ENCODE measurements at regions not wholly inside any gene's neighbourhood (a gene's known extent, or its start where the extent isn't known, plus 50 kb on each side); places are given as distances from the start of the nearest gene placed in this dataset.

- intact Hi-C loops (cut with micrococcal nuclease) (no loop called here), dilution Hi-C loops (cut with HindIII; ENCODE audit: low sequenced_read_pairs, unreplicated experiment) (no loop called here), in situ Hi-C loops (cut with MboI; ENCODE audit: low sequenced_read_pairs) (no loop called here)
- ATAC-seq (ENCODE audit: low read depth) (no peak), DNase-seq (no peak)
- ChIA-PET POLR2A (ENCODE audit: unreplicated experiment) (interaction anchor here (0.6 kb wide), 1 partner anchor 25 kb away, joined by 3 read pairs; no protein-coding TSS in a partner anchor), CTCF (no interaction called here)
- Histone ChIP-seq H3K27me3 (ENCODE audit: control insufficient read depth, insufficient read depth, low read length) (no peaks in the 10 kb centered on the region), H3K4ac (ENCODE audit: low read depth, low read length) (no peak overlapping the region), H3K4me3 (ENCODE audit: insufficient read depth, low read depth, low read length) (no peak overlapping the region), H4K20me1 (ENCODE audit: insufficient read depth, low read length) (no peaks in the 10 kb centered on the region), H3K9me3 (ENCODE audit: control insufficient read depth, insufficient read depth, low read length) (no peaks in the 10 kb centered on the region), H4K91ac (ENCODE audit: insufficient read depth, low read depth, low read length) (no peak overlapping the region), H2AK5ac (ENCODE audit: low read depth, low read length) (no peak overlapping the region), H4K8ac (ENCODE audit: low read depth in 2 of 2, low read length in 2 of 2) (no peak overlapping the region), H3K56ac (ENCODE audit: extremely low read depth, insufficient read depth, low read length) (no peak overlapping the region), H3K18ac (ENCODE audit: low read depth, low read length) (no peak overlapping the region), H2BK120ac (ENCODE audit: low read depth, low read length) (no peak overlapping the region), H4K5ac (ENCODE audit: low read depth, low read length) (no peak overlapping the region), H3K4me2 (ENCODE audit: low read depth, low read length) (no peak overlapping the region), H3K4me1 (ENCODE audit: control insufficient read depth, insufficient read depth, low read length) (no peaks in the 10 kb centered on the region), H3K23ac (ENCODE audit: low read depth, low read length) (no peak overlapping the region), H2BK20ac (ENCODE audit: low read depth, low read length) (no peak overlapping the region), H2BK15ac (ENCODE audit: low read depth, low read length) (no peak overlapping the region), H3K27ac (ENCODE audit: insufficient read depth, low read length) (no peak overlapping the region), H2BK5ac (ENCODE audit: low read depth, low read length, poor library complexity, severe bottlenecking) (no peak overlapping the region), H2AK9ac (replicated peaks; ENCODE audit: low read depth, low read length, poor library complexity) (no peak overlapping the region), H2AFZ (replicated peaks; ENCODE audit: low read length, poor library complexity) (no peak overlapping the region), H3K9me1 (ENCODE audit: insufficient read depth, low read length) (no peaks in the 10 kb centered on the region), H3K36me3 (ENCODE audit: control insufficient read depth, insufficient read depth, low read length) (no peaks in the 10 kb centered on the region), H3K14ac (replicated peaks; ENCODE audit: low read depth, low read length) (no peak overlapping the region), H3K79me1 (ENCODE audit: low read depth in 1 of 2, low read length in 2 of 2) (no peaks in the 10 kb centered on the region), H3K9ac (ENCODE audit: low read depth, low read length) (no peak overlapping the region)
- no TSS peak for BruUV-seq (replicated peaks)
- WGBS, 2 experiments (ENCODE audit: extremely low coverage in 2 of 2, insufficient read length in 1 of 2) = no CpG with 5 or more reads among the region's 5 CpGs
- no peak for TF ChIP-seq MXI1 (IDR thresholded peaks at IDR 0.05; ENCODE audit: borderline replicate concordance, low read depth, low read length)
- TF ChIP-seq CTCF (conservative IDR thresholded peaks at IDR 0.05; ENCODE audit: low read depth, low read length) = no peak
- TF ChIP-seq ELK1 (IDR thresholded peaks at IDR 0.05; ENCODE audit: borderline replicate concordance, low read depth, low read length) = no peak
- TF ChIP-seq SMC3 (IDR thresholded peaks at IDR 0.05; ENCODE audit: low read depth, low read length) = no peak
- TF ChIP-seq RAD21 (IDR thresholded peaks at IDR 0.05; ENCODE audit: low read length) = no peak
- TF ChIP-seq RCOR1 (IDR thresholded peaks at IDR 0.05; ENCODE audit: insufficient replicate concordance, low read length) = no peak
- TF ChIP-seq MAZ (IDR thresholded peaks at IDR 0.05; ENCODE audit: borderline replicate concordance, low read depth, low read length) = no peak
- no peak for TF ChIP-seq RFX5 (IDR thresholded peaks at IDR 0.05; ENCODE audit: low read depth, low read length)
- no peak for TF ChIP-seq FOS (IDR thresholded peaks at IDR 0.05; ENCODE audit: low read depth, low read length)
- TF ChIP-seq MAFK (IDR thresholded peaks at IDR 0.05; ENCODE audit: low read depth, low read length) = no peak
- no peak for TF ChIP-seq NFE2L2 (IDR thresholded peaks at IDR 0.05; ENCODE audit: low read depth, low read length)
- TF ChIP-seq BHLHE40 (IDR thresholded peaks at IDR 0.05; ENCODE audit: low read depth, low read length) = no peak
- TF ChIP-seq POLR2A (IDR thresholded peaks at IDR 0.05; ENCODE audit: low read depth, low read length) = no peak
- no peak for TF ChIP-seq CHD1 (IDR thresholded peaks at IDR 0.05; ENCODE audit: low read depth, low read length)
- no peak for TF ChIP-seq CEBPB (IDR thresholded peaks at IDR 0.05; ENCODE audit: low read depth, low read length)
- no peak for TF ChIP-seq USF2 (IDR thresholded peaks at IDR 0.05; ENCODE audit: low read depth, low read length)
Observed at GRCh38 chr13:22761709-22762108, 419.1 kb upstream of the SGCG start.
